Endothelial cell of umbilical vein (primary cell): ENCODE measurements at regions not wholly inside any gene's neighbourhood (a gene's known extent, or its start where the extent isn't known, plus 50 kb on each side); places are given as distances from the start of the nearest gene placed in this dataset.

ENCODE experiments used
- CTCF ChIP-seq, 2 donors: IDR thresholded peaks; 1 replicate in 1 of 2; 2 replicates in 1 of 2; pipeline ENCODE4 v1.5.1; 2011; ENCODE audit warnings: low read length in 2 of 2, mild to moderate bottlenecking in 2 of 2, moderate library complexity in 2 of 2, control low read depth in 1 of 2, inconsistent platforms in 1 of 2, low read depth in 1 of 2; ENCODE audit not compliant: insufficient read depth in 1 of 2; ENCODE audit errors: extremely low read depth in 1 of 2
- EZH2 ChIP-seq: IDR thresholded peaks from 2 replicates; pipeline ENCODE4 v1.6.1; 2012; ENCODE audit warnings: borderline replicate concordance, low read depth, mild to moderate bottlenecking, moderate library complexity, low read length, inconsistent platforms; ENCODE audit not compliant: severe bottlenecking
- FOS ChIP-seq: IDR thresholded peaks from 2 replicates; pipeline ENCODE4 v1.6.1; 2011; ENCODE audit warnings: mild to moderate bottlenecking, low read length, moderate library complexity, borderline replicate concordance; ENCODE audit not compliant: insufficient read depth
- GATA2 ChIP-seq: IDR thresholded peaks from 2 replicates; pipeline ENCODE4 v1.7.0; 2011; ENCODE audit warnings: low read depth, mild to moderate bottlenecking, moderate library complexity, mixed read lengths, low read length; ENCODE audit not compliant: insufficient read length, insufficient read depth
- JUN ChIP-seq: IDR thresholded peaks from 2 replicates; pipeline ENCODE4 v1.6.1; 2011; ENCODE audit warnings: borderline replicate concordance, low read depth; ENCODE audit not compliant: insufficient read length, insufficient read depth
- MAX ChIP-seq: IDR thresholded peaks from 2 replicates; pipeline ENCODE4 v1.6.1; 2011; ENCODE audit not compliant: insufficient read depth, insufficient read length
- MYC ChIP-seq: IDR thresholded peaks from one replicate; pipeline ENCODE4 v1.6.1; 2011; ENCODE audit warnings: mild to moderate bottlenecking, low read depth, low read length
- POLR2A ChIP-seq: IDR thresholded peaks from 2 replicates; pipeline ENCODE4 v1.6.1; 2012; ENCODE audit warnings: low read depth, mild to moderate bottlenecking, control low read depth, low read length
- POLR2AphosphoS5 ChIP-seq: IDR thresholded peaks from 2 replicates; pipeline ENCODE4 v1.6.1; 2012; ENCODE audit warnings: low read depth, mild to moderate bottlenecking, control low read depth, low read length, moderate library complexity; ENCODE audit not compliant: insufficient read depth

- TF ChIP-seq CTCF (IDR thresholded peaks at IDR 0.05; ENCODE audit: extremely low read depth in 1 of 2, insufficient read depth in 1 of 2, low read depth in 1 of 2, low read length in 2 of 2) (no peak), POLR2A (no peak), POLR2AphosphoS5 (no peak), MAX (no peak), EZH2 (no peak), MYC (no peak), JUN (no peak), GATA2 (no peak), FOS (no peak)
Measured at GRCh38 chr2:219828127-219828526, 200.7 kb downstream of the SLC4A3 start.
